LNCaP clone FGC (cell line): ENCODE measurements at regions not wholly inside any gene's neighbourhood (a gene's known extent, or its start where the extent isn't known, plus 50 kb on each side); places are given as distances from the start of the nearest gene placed in this dataset.

Source experiments
- DNase-seq: peaks from one replicate; pipeline ENCODE4 v3.0.0-alpha.2; 2011; ENCODE audit warnings: low read depth
- H3K4me3 ChIP-seq: 2 replicates; pipeline ENCODE4 v1.5.1; 2011; ENCODE audit warnings: mild to moderate bottlenecking, low read depth, low read length, control low read depth
- TF ChIP-seq, protein P1 (sequence below): IDR thresholded peaks from 2 replicates; pipeline ENCODE4 v1.5.1; 2012; ENCODE audit warnings: mild to moderate bottlenecking; ENCODE audit not compliant: control insufficient read depth, insufficient read depth; ENCODE audit errors: extremely low read depth

DNA sequence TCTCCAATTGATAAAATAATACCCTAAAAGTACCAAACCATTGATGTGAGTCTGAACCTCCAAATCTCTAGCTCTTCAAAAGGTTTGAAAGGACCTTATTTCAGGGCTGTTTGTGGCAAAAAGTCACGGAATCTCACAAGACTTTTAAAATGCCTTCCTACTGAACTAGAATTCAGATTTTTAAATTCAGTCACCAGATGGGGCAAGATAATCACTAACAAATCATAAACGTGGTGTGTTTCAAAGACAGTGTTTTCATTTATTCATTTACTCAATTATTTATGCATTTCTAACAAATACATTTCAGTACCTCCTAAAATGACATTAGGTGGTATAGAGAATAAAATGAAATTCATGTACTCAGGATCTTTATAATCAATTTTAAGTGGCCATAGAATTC lies 68.2 kb upstream of the SMC2 start:
- TF ChIP-seq, protein P1, sequence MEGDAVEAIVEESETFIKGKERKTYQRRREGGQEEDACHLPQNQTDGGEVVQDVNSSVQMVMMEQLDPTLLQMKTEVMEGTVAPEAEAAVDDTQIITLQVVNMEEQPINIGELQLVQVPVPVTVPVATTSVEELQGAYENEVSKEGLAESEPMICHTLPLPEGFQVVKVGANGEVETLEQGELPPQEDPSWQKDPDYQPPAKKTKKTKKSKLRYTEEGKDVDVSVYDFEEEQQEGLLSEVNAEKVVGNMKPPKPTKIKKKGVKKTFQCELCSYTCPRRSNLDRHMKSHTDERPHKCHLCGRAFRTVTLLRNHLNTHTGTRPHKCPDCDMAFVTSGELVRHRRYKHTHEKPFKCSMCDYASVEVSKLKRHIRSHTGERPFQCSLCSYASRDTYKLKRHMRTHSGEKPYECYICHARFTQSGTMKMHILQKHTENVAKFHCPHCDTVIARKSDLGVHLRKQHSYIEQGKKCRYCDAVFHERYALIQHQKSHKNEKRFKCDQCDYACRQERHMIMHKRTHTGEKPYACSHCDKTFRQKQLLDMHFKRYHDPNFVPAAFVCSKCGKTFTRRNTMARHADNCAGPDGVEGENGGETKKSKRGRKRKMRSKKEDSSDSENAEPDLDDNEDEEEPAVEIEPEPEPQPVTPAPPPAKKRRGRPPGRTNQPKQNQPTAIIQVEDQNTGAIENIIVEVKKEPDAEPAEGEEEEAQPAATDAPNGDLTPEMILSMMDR: peak; percentile 11; the same call in 1 of the 2 replicates
- DNase-seq: no peak
- H3K4me3 ChIP-seq: no peak overlapping the region

DNA sequence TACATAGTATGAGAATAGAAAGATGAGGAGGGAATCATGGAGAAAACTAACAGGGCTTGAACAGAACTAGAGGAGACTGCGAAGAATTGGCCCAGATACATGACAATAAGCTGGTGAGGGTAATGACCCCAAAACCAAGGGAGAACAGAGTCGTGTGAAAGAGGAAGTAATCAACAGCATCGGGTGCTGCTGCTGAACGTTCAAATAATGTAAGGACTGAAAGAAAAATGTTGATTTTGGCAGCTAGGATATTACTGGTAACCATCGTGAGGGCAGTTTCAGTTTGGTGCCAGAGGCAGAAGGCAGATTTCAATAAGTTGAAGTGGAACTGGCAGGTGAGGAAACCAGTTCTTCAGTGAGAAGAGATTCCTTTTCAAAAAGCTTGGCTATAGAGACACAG lies 66.8 kb upstream of the SMC2 start:
- TF ChIP-seq, protein P1: no peak
- no peak for DNase-seq
- no peak overlapping the region for H3K4me3 ChIP-seq

DNA sequence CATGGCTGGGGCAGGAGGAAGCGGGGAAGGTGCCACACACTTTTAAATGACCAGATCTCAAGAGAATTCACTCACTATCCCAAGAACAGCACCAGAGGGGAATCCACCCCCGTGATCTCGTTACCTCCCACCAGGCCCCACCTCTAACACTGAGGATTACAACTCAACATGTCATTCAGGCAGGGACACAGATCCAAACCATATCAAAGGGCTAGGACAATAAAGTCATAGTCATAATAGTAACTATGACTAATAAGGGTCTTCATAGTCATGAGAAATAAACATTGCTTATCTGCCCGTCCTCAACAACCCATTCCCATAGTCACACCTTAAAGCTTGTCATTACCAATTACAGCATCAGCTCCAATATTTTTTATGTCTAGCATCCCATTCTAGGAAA lies 65.3 kb upstream of the SMC2 start:
- TF ChIP-seq, protein P1: no peak
- H3K4me3 ChIP-seq: no peak overlapping the region
- DNase-seq: no peak
